ENCODE measurements at regions not wholly inside any gene's neighbourhood (a gene's known extent, or its start where the extent isn't known, plus 50 kb on each side); places are given as distances from the start of the nearest gene placed in this dataset.

DNA sequence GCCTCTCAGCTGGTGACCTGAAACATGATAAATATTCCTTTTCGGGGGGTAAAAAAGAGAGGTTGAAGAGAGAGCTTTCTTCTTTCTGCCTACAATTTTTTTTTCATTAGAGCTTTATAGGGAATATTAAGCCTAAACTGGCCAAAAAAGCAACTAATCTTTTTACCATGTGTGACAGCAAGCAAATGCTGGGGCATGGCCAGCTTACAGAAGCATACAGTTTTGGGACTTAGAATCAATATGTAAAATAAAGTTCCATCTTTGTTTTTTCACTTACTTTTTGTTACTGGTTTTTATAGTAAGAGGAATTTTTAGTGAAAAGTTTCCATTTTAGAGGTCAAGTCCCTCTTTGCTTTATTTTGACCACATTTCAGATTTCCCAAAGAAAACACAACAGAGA lies 301.2 kb upstream of the DEPDC1 start:
- DNase-seq = no peak
- no peak for TF ChIP-seq POLR2A (IDR thresholded peaks at IDR 0.05)
- TF ChIP-seq, protein P1, sequence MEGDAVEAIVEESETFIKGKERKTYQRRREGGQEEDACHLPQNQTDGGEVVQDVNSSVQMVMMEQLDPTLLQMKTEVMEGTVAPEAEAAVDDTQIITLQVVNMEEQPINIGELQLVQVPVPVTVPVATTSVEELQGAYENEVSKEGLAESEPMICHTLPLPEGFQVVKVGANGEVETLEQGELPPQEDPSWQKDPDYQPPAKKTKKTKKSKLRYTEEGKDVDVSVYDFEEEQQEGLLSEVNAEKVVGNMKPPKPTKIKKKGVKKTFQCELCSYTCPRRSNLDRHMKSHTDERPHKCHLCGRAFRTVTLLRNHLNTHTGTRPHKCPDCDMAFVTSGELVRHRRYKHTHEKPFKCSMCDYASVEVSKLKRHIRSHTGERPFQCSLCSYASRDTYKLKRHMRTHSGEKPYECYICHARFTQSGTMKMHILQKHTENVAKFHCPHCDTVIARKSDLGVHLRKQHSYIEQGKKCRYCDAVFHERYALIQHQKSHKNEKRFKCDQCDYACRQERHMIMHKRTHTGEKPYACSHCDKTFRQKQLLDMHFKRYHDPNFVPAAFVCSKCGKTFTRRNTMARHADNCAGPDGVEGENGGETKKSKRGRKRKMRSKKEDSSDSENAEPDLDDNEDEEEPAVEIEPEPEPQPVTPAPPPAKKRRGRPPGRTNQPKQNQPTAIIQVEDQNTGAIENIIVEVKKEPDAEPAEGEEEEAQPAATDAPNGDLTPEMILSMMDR (IDR thresholded peaks at IDR 0.05) = no peak
- no peaks in the 10 kb centered on the region for H3K4me1 ChIP-seq
- H3K27me3 ChIP-seq = no peaks in the 10 kb centered on the region
- H3K27ac ChIP-seq = no peak overlapping the region
- H3K9me3 ChIP-seq = no peaks in the 10 kb centered on the region
- no peak overlapping the region for H3K4me3 ChIP-seq
- H3K36me3 ChIP-seq = no peaks in the 10 kb centered on the region

GRCh38 chr1:68799096-68799495 lies 302.2 kb upstream of the DEPDC1 start:
- DNase-seq = no peak
- Histone ChIP-seq H3K4me1 (no peaks in the 10 kb centered on the region), H3K27ac (no peak overlapping the region), H3K36me3 (no peaks in the 10 kb centered on the region), H3K27me3 (no peaks in the 10 kb centered on the region), H3K4me3 (no peak overlapping the region), H3K9me3 (no peaks in the 10 kb centered on the region)
- TF ChIP-seq, protein P1 (IDR thresholded peaks at IDR 0.05) = no peak
- no peak for TF ChIP-seq POLR2A (IDR thresholded peaks at IDR 0.05)

- no peaks in the 10 kb centered on the region for H3K9me3 ChIP-seq
- TF ChIP-seq, protein P1 (IDR thresholded peaks at IDR 0.05) = no peak
- TF ChIP-seq POLR2A (IDR thresholded peaks at IDR 0.05) = no peak
- H3K27me3 ChIP-seq = no peaks in the 10 kb centered on the region
- H3K36me3 ChIP-seq = no peaks in the 10 kb centered on the region
- H3K27ac ChIP-seq = no peak overlapping the region
- H3K4me3 ChIP-seq = no peak overlapping the region
- no peaks in the 10 kb centered on the region for H3K4me1 ChIP-seq
- DNase-seq = no peak
These were observed 303.3 kb upstream of the DEPDC1 start for GRCh38 chr1:68800182-68800581.

DNA sequence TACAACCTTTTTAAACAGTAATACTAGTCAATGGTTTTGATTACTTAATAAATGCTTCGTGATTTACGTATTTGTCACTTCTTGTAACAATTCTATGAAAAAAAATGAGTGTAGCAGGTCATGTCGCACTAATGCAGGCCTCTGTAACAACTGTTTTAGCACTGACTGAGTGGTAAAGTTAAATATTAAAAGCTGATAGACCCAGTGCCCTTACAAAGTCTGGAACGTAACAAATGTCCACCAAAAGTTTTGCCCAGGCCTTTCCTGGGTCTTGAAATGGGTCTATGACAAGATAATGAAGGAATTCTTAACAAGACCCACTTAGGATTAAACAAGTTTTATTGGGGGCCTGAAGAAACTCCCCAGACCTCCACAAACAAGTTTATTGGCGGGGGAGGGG lies 304.6 kb upstream of the DEPDC1 start:
- H3K4me3 ChIP-seq = no peak overlapping the region
- no peak for TF ChIP-seq POLR2A (IDR thresholded peaks at IDR 0.05)
- TF ChIP-seq, protein P1 (IDR thresholded peaks at IDR 0.05) = no peak
- no peak overlapping the region for H3K27ac ChIP-seq
- no peaks in the 10 kb centered on the region for H3K4me1 ChIP-seq
- H3K27me3 ChIP-seq = no peaks in the 10 kb centered on the region
- no peaks in the 10 kb centered on the region for H3K36me3 ChIP-seq
- no peak for DNase-seq
- H3K9me3 ChIP-seq = no peaks in the 10 kb centered on the region

GRCh38 chr1:68805097-68805641 lies 308.3 kb upstream of the DEPDC1 start:
- no peak for TF ChIP-seq POLR2A (IDR thresholded peaks at IDR 0.05)
- TF ChIP-seq, protein P1 (IDR thresholded peaks at IDR 0.05) = no peak
- H3K4me3 ChIP-seq = no peak overlapping the region
- no peaks in the 10 kb centered on the region for H3K36me3 ChIP-seq
- no peaks in the 10 kb centered on the region for H3K27me3 ChIP-seq
- H3K27ac ChIP-seq = no peak overlapping the region
- no peaks in the 10 kb centered on the region for H3K9me3 ChIP-seq
- DNase-seq = no peak
- H3K4me1 ChIP-seq = no peaks in the 10 kb centered on the region

DNA sequence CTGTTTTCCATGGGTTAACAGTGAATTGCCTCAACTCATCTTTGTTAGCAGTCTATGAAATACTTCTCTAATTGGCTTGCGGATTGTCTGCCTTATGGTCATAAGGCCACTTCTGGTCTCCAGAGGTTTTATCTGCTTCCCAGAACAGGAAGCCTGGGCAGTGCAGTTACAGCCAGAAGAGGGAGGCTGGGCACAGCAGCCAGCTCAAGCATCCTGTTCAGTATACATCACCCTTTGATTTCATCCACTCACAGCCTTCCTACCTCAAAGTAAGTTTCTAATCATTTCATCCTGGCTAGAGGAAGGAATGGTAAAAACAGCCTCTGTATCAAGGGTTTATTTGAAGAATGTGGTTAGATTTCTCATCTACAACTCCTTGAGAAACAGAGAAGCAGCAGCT lies 311.5 kb upstream of the DEPDC1 start:
- no peak overlapping the region for H3K4me3 ChIP-seq
- H3K27me3 ChIP-seq = no peaks in the 10 kb centered on the region
- H3K27ac ChIP-seq = no peak overlapping the region
- TF ChIP-seq POLR2A (IDR thresholded peaks at IDR 0.05) = no peak
- TF ChIP-seq, protein P1 (IDR thresholded peaks at IDR 0.05) = no peak
- DNase-seq = no peak
- H3K4me1 ChIP-seq = no peaks in the 10 kb centered on the region
- no peaks in the 10 kb centered on the region for H3K9me3 ChIP-seq
- H3K36me3 ChIP-seq = no peaks in the 10 kb centered on the region
